Loucy (cell line): ENCODE measurements at regions not wholly inside any gene's neighbourhood (a gene's known extent, or its start where the extent isn't known, plus 50 kb on each side); places are given as distances from the start of the nearest gene placed in this dataset.

Source experiments
- CTCF ChIP-seq: fragments of 200-600 bp; sonication (generic); conservative IDR thresholded peaks from 2 replicates; pipeline ENCODE4 v1.5.1; 2014; ENCODE audit warnings: mild to moderate bottlenecking, antibody characterized with exemption, low read length
- EZH2phosphoT487 ChIP-seq: fragments of 200-600 bp; IDR thresholded peaks from 2 replicates; pipeline ENCODE4 v1.6.1; 2018; ENCODE audit warnings: antibody characterized with exemption, mild to moderate bottlenecking, moderate library complexity, borderline replicate concordance

GRCh38 chr1:182128502-182128901 is 67.0 kb upstream of the ZNF648 start:
- TF ChIP-seq CTCF (no peak), EZH2phosphoT487 (no peak)
